Hepatocyte (in vitro differentiated cells): ENCODE measurements at regions not wholly inside any gene's neighbourhood (a gene's known extent, or its start where the extent isn't known, plus 50 kb on each side); places are given as distances from the start of the nearest gene placed in this dataset.

Experiments used
- CTCF ChIP-seq: fragments of 200-600 bp; sonication (generic); IDR thresholded peaks from 2 replicates; pipeline ENCODE4 v1.5.1; 2016; ENCODE audit warnings: antibody characterized with exemption, mild to moderate bottlenecking; ENCODE audit not compliant: poor library complexity
- EZH2 ChIP-seq: fragments of 200-600 bp; sonication (generic); IDR thresholded peaks from 2 replicates; pipeline ENCODE4 v1.6.1; 2016; ENCODE audit warnings: antibody characterized with exemption, mild to moderate bottlenecking, borderline replicate concordance

- no peak for TF ChIP-seq EZH2
- no peak for TF ChIP-seq CTCF
Measured at GRCh38 chr12:19924360-19924759, 444.0 kb upstream of the PDE3A start.
